GM13977 (cell line): ENCODE measurements at regions not wholly inside any gene's neighbourhood (a gene's known extent, or its start where the extent isn't known, plus 50 kb on each side); places are given as distances from the start of the nearest gene placed in this dataset.
"Not testable (repeated sequence)": the region's sequence is repeated elsewhere in the genome, so short reads cannot be mapped to it uniquely, and the experiment has no call there.

ENCODE experiments used
- DNase-seq: peaks from one replicate; pipeline ENCODE4 v3.0.0; 2012; ENCODE audit warnings: low spot score
- CTCF ChIP-seq: IDR thresholded peaks from 2 replicates; pipeline ENCODE4 v1.5.1; 2012; ENCODE audit warnings: mild to moderate bottlenecking, control low read depth; ENCODE audit not compliant: insufficient read depth; ENCODE audit errors: extremely low read depth, missing control alignments
- in situ Hi-C: fragments of 300-500 bp; cut with MboI; formaldehyde crosslinking; loops from one replicate; pipeline ENCODE4 v1.12.0; 2022; ENCODE audit warnings: low sequenced_read_pairs, low pct_unique_long_range_greater_than_20kb, mixed read lengths, inconsistent platforms; ENCODE audit not compliant: unreplicated experiment

GRCh38 chrX:142873214-142873613 lies 152.5 kb upstream of the SPANXN4 start:
- in situ Hi-C loops, result no loop called here
- DNase-seq, result no peak
- no peak for TF ChIP-seq CTCF

- in situ Hi-C loops, result no loop called here
- no peak for TF ChIP-seq CTCF
Measured at GRCh38 chrX:142884881-142885280, 140.8 kb upstream of the SPANXN4 start.

DNA sequence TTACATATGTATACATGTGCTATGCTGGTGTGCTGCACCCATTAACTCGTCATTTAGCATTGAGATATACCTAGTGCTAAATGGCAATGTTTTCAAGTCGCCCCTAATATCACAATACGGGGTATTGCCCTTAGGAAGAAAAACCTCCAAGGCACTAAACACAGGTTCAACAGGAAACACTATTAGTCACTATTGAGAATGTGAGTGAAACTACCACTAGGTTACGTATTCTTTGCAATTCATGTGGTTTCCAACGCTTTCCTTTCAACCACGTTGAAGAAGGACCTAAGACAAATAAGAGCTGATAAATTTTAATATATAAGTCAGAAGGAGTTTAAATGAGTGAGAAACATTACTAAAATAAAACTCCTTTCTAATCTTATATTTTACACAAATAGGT lies 134.7 kb upstream of the SPANXN4 start:
- in situ Hi-C loops, result no loop called here
- no peak for TF ChIP-seq CTCF
- DNase-seq, result no peak

More at GRCh38 chrX:142884881-142885280, 140.8 kb upstream of the SPANXN4 start:
- no peak for DNase-seq

- DNase-seq, result no peak
- in situ Hi-C loops, result no loop called here
- TF ChIP-seq CTCF, result no peak
Measured at GRCh38 chrX:142898164-142898563, 127.6 kb upstream of the SPANXN4 start.

DNA sequence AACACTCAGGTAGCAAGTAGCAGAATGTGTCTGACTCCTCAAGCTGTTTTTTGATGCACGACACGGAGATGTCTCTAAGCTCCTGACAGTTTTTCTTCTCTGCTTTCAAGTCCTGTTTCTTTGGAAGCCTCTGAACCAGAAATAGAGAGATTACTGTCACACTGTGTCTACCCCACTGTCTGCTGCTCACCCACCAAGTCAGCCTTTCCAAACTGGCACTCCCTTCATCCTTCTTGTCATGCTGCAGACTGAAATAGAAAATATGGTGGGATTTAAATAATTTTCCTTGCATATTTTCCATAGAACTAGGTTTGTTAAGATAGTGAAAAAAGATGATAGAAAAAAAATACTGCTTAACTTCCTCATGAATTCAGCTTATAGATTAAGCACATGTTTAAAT lies 102.5 kb upstream of the SPANXN4 start:
- in situ Hi-C loops, result no loop called here
- no peak for TF ChIP-seq CTCF
- DNase-seq, result no peak

- in situ Hi-C loops, result no loop called here
- no peak for TF ChIP-seq CTCF
- DNase-seq, result no peak
Measured at GRCh38 chrX:142938793-142939192, 86.9 kb upstream of the SPANXN4 start.

- in situ Hi-C loops, DNase-seq: not testable (repeated sequence)
Measured at GRCh38 chrX:142972147-142972809, 53.5 kb upstream of the SPANXN4 start.
